ENCODE measurements at regions not wholly inside any gene's neighbourhood (a gene's known extent, or its start where the extent isn't known, plus 50 kb on each side); places are given as distances from the start of the nearest gene placed in this dataset.

GRCh38 chr11:45568049-45568448, 97.4 kb downstream of the CHST1 start:
- no peak for TF ChIP-seq EZH2 (IDR thresholded peaks at IDR 0.05; ENCODE audit: insufficient read depth, low read length)
- no peak for TF ChIP-seq CTCF (IDR thresholded peaks at IDR 0.05; ENCODE audit: insufficient read depth, low read depth, low read length)
